NCI-H82 treated with DMSO at 0.1 percent for 48 hours (cell line): ENCODE measurements at regions not wholly inside any gene's neighbourhood (a gene's known extent, or its start where the extent isn't known, plus 50 kb on each side); places are given as distances from the start of the nearest gene placed in this dataset.
"Not testable (repeated sequence)": the region's sequence is repeated elsewhere in the genome, so short reads cannot be mapped to it uniquely, and the experiment has no call there.

ENCODE experiments used
- DNase-seq: peaks from one replicate; lab custom pipeline; 2025; ENCODE audit not compliant: unreplicated experiment; lab: John Stamatoyannopoulos, UW

- not testable (repeated sequence) for DNase-seq
These were observed 144.6 kb upstream of the DUSP22 start for GRCh38 chr6:147651-148050.

GRCh38 chr6:148051-148984 is 144.0 kb upstream of the DUSP22 start:
- DNase-seq = peak; percentile 20

GRCh38 chr6:150147-150546 is 142.1 kb upstream of the DUSP22 start:
- not testable (repeated sequence) for DNase-seq

GRCh38 chr6:152436-152835 is 139.9 kb upstream of the DUSP22 start:
- not testable (repeated sequence) for DNase-seq

GRCh38 chr6:153026-153425 is 139.3 kb upstream of the DUSP22 start:
- not testable (repeated sequence) for DNase-seq

GRCh38 chr6:153867-154266 is 138.4 kb upstream of the DUSP22 start:
- DNase-seq = not testable (repeated sequence)

GRCh38 chr6:154321-155092 is 137.8 kb upstream of the DUSP22 start:
- not testable (repeated sequence) for DNase-seq

GRCh38 chr6:156010-156409 is 136.3 kb upstream of the DUSP22 start:
- no peak for DNase-seq

- DNase-seq = not testable (repeated sequence)
These were observed 135.7 kb upstream of the DUSP22 start for GRCh38 chr6:156441-157140.

GRCh38 chr6:157176-157575 is 135.1 kb upstream of the DUSP22 start:
- DNase-seq = not testable (repeated sequence)

GRCh38 chr6:161657-162056 is 130.6 kb upstream of the DUSP22 start:
- DNase-seq = not testable (repeated sequence)

- no peak for DNase-seq
These were observed 127.6 kb upstream of the DUSP22 start for GRCh38 chr6:164720-165119.

- no peak for DNase-seq
These were observed 127.0 kb upstream of the DUSP22 start for GRCh38 chr6:165263-165662.

GRCh38 chr6:165906-166305 is 126.4 kb upstream of the DUSP22 start:
- no peak for DNase-seq

GRCh38 chr6:168865-169455 is 123.3 kb upstream of the DUSP22 start:
- peak; percentile 38 for DNase-seq

GRCh38 chr6:174036-174435 is 118.3 kb upstream of the DUSP22 start:
- DNase-seq = no peak

GRCh38 chr6:175680-176079 is 116.6 kb upstream of the DUSP22 start:
- no peak for DNase-seq

- DNase-seq = no peak
These were observed 115.5 kb upstream of the DUSP22 start for GRCh38 chr6:176766-177165.

- DNase-seq = no peak
These were observed 114.2 kb upstream of the DUSP22 start for GRCh38 chr6:178119-178518.

GRCh38 chr6:178929-179328 is 113.4 kb upstream of the DUSP22 start:
- DNase-seq = not testable (repeated sequence)
